KMS-11 (cell line): ENCODE measurements at regions not wholly inside any gene's neighbourhood (a gene's known extent, or its start where the extent isn't known, plus 50 kb on each side); places are given as distances from the start of the nearest gene placed in this dataset.

ENCODE experiments used
- H2AFZ ChIP-seq: fragments of 200-600 bp; sonication (generic); 2 replicates; pipeline ENCODE4 v1.6.1; 2016; ENCODE audit warnings: antibody characterized with exemption, mixed run types, low read depth
- H3K27ac ChIP-seq: fragments of 200-600 bp; sonication (generic); 2 replicates; pipeline ENCODE4 v1.6.1; 2016; ENCODE audit warnings: mild to moderate bottlenecking, mixed run types
- H3K27me3 ChIP-seq: fragments of 200-600 bp; sonication (generic); 2 replicates; pipeline ENCODE4 v1.6.1; 2017; ENCODE audit warnings: mild to moderate bottlenecking, low read depth, mixed run types, moderate library complexity; ENCODE audit not compliant: insufficient read depth
- H3K36me3 ChIP-seq: fragments of 200-600 bp; sonication (generic); 2 replicates; pipeline ENCODE4 v1.6.1; 2017; ENCODE audit warnings: mild to moderate bottlenecking, mixed run types; ENCODE audit not compliant: insufficient read depth
- H3K4me1 ChIP-seq: fragments of 200-600 bp; sonication (generic); 2 replicates; pipeline ENCODE4 v1.6.1; 2016; ENCODE audit warnings: mild to moderate bottlenecking, low read depth, mixed run types; ENCODE audit not compliant: poor library complexity, severe bottlenecking
- H3K4me2 ChIP-seq: fragments of 200-600 bp; sonication (generic); 2 replicates; pipeline ENCODE4 v1.7.0; 2016; ENCODE audit warnings: mild to moderate bottlenecking, mixed run types
- H3K4me3 ChIP-seq: fragments of 200-600 bp; sonication (generic); IDR thresholded peaks from 2 replicates; pipeline ENCODE4 v1.6.1; 2017; ENCODE audit warnings: low read depth, low read length, mixed read lengths; ENCODE audit not compliant: insufficient read depth
- H3K79me2 ChIP-seq: fragments of 200-600 bp; sonication (generic); 2 replicates; pipeline ENCODE4 v1.6.1; 2016; ENCODE audit warnings: low read depth, mixed run types; ENCODE audit not compliant: insufficient read depth
- H3K9ac ChIP-seq: fragments of 200-600 bp; sonication (generic); 2 replicates; pipeline ENCODE4 v1.6.1; 2016; ENCODE audit warnings: mild to moderate bottlenecking, mixed run types
- H4K20me1 ChIP-seq: fragments of 200-600 bp; sonication (generic); 2 replicates; pipeline ENCODE4 v1.6.1; 2016; ENCODE audit warnings: mild to moderate bottlenecking, mixed run types; ENCODE audit not compliant: insufficient read depth
- TF ChIP-seq, protein P1 (sequence below): fragments of 200-600 bp; sonication (generic); conservative IDR thresholded peaks from 2 replicates; pipeline ENCODE4 v1.6.1; 2017; ENCODE audit warnings: low read depth, mild to moderate bottlenecking, antibody characterized with exemption, low read length, moderate library complexity, mixed read lengths

- Histone ChIP-seq H2AFZ (no peak overlapping the region), H3K27me3 (no peaks in the 10 kb centered on the region), H3K36me3 (no peaks in the 10 kb centered on the region), H4K20me1 (no peaks in the 10 kb centered on the region), H3K27ac (no peak overlapping the region), H3K4me1 (no peaks in the 10 kb centered on the region), H3K79me2 (no peaks in the 10 kb centered on the region), H3K4me2 (no peak overlapping the region), H3K9ac (no peak overlapping the region), H3K4me3 (no peak overlapping the region)
- TF ChIP-seq, protein P1, sequence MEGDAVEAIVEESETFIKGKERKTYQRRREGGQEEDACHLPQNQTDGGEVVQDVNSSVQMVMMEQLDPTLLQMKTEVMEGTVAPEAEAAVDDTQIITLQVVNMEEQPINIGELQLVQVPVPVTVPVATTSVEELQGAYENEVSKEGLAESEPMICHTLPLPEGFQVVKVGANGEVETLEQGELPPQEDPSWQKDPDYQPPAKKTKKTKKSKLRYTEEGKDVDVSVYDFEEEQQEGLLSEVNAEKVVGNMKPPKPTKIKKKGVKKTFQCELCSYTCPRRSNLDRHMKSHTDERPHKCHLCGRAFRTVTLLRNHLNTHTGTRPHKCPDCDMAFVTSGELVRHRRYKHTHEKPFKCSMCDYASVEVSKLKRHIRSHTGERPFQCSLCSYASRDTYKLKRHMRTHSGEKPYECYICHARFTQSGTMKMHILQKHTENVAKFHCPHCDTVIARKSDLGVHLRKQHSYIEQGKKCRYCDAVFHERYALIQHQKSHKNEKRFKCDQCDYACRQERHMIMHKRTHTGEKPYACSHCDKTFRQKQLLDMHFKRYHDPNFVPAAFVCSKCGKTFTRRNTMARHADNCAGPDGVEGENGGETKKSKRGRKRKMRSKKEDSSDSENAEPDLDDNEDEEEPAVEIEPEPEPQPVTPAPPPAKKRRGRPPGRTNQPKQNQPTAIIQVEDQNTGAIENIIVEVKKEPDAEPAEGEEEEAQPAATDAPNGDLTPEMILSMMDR: no peak
Observed at GRCh38 chr7:119377861-119378260, 895.1 kb upstream of the KCND2 start.

DNA sequence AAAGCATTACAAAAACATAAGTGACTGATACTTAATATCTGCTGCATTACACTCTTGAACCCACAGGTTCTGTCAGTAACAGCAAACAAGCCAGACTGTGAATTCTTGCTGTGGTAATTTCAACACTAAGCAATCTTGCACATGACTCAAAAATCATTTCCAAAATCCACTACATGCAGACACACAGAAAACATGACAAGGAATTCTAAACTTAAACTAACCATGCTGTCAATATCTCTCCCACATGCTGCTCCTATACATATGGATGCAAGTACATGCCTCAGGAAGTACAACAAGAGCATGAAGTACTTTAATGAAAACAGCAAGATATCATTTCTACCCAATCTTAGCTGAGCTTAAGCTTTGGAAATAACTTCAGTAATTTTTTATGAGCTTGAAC, 890.2 kb upstream of the KCND2 start:
- H3K9ac ChIP-seq: no peak overlapping the region
- H4K20me1 ChIP-seq: no peaks in the 10 kb centered on the region
- H3K36me3 ChIP-seq: no peaks in the 10 kb centered on the region
- no peak overlapping the region for H3K27ac ChIP-seq
- no peaks in the 10 kb centered on the region for H3K27me3 ChIP-seq
- no peak overlapping the region for H3K4me2 ChIP-seq
- H3K79me2 ChIP-seq: no peaks in the 10 kb centered on the region
- TF ChIP-seq, protein P1: no peak
- H2AFZ ChIP-seq: no peak overlapping the region
- no peaks in the 10 kb centered on the region for H3K4me1 ChIP-seq
- H3K4me3 ChIP-seq: no peak overlapping the region

- Histone ChIP-seq H3K27me3 (no peaks in the 10 kb centered on the region), H3K4me3 (no peak overlapping the region), H2AFZ (no peak overlapping the region), H3K4me2 (no peak overlapping the region), H3K36me3 (no peaks in the 10 kb centered on the region), H3K9ac (no peak overlapping the region), H3K27ac (no peak overlapping the region), H3K79me2 (no peaks in the 10 kb centered on the region), H3K4me1 (peaks cover 18% of the 10 kb centered on the region), H4K20me1 (no peaks in the 10 kb centered on the region)
- TF ChIP-seq, protein P1: no peak
Observed at GRCh38 chr7:119395024-119395423, 878.0 kb upstream of the KCND2 start.

- no peak overlapping the region for H3K4me3 ChIP-seq
- H3K27ac ChIP-seq: no peak overlapping the region; the same call in 1 of the 2 replicates
- no peak overlapping the region for H3K9ac ChIP-seq
- H3K27me3 ChIP-seq: no peaks in the 10 kb centered on the region
- no peak overlapping the region for H2AFZ ChIP-seq
- TF ChIP-seq, protein P1: no peak
- H3K4me2 ChIP-seq: peak overlapping the region; percentile 14
- H3K79me2 ChIP-seq: no peaks in the 10 kb centered on the region
- H4K20me1 ChIP-seq: no peaks in the 10 kb centered on the region
- peaks cover 18% of the 10 kb centered on the region for H3K4me1 ChIP-seq
- no peaks in the 10 kb centered on the region for H3K36me3 ChIP-seq
Observed at GRCh38 chr7:119397156-119397555, 875.8 kb upstream of the KCND2 start.

DNA sequence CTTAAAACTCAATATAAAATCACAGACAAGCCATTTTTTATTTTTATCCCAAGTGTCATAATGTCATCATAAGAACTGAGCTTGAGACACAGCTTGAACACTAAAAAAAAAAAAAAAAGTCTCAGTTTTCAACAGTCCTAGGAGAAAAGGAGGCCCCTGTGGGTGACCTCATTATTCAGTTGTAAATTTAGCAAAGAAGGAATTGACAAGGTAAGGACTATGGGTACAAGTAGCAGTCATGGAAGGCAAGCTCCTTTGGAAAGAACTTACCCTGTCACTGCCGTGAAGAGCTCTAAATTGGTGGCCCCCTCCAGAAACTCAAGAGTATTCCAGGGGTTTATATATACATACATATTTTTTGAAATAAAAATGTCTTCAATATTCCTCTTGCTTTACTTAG, 864.4 kb upstream of the KCND2 start:
- TF ChIP-seq, protein P1: no peak
- H4K20me1 ChIP-seq: no peaks in the 10 kb centered on the region
- no peak overlapping the region for H3K27ac ChIP-seq

More for the DNA sequence above, 864.4 kb upstream of the KCND2 start:
- no peak overlapping the region for H3K4me2 ChIP-seq
- H2AFZ ChIP-seq: no peak overlapping the region
- H3K27me3 ChIP-seq: no peaks in the 10 kb centered on the region
- H3K9ac ChIP-seq: no peak overlapping the region
- H3K36me3 ChIP-seq: no peaks in the 10 kb centered on the region
- no peaks in the 10 kb centered on the region for H3K4me1 ChIP-seq
- no peaks in the 10 kb centered on the region for H3K79me2 ChIP-seq
- no peak overlapping the region for H3K4me3 ChIP-seq
